ENCODE measurements at regions not wholly inside any gene's neighbourhood (a gene's known extent, or its start where the extent isn't known, plus 50 kb on each side); places are given as distances from the start of the nearest gene placed in this dataset.

DNA sequence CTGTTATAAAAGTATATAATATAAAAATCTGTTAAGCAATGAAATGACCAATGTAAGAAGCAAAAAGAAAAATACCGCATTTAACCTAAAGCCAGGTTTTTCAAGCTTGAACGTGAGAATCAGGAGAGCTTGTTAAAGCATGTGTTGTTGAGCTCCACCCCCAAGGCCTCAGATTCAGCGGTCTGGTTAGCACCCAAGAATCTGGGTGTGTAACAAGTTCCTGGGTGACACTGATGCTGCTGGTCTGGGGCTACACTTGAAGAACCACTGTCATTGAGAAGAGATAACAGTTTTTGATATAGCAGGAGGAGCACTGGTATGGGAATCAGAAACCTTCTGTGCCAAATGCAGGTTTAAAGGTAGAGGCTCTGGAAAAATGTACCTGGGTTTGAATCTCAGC is 154.0 kb downstream of the ID4 start:
- WGBS (ENCODE audit: insufficient coverage): 83% methylated on average over 2 of the region's 3 CpGs
- H3K4me2 ChIP-seq (replicated peaks; ENCODE audit: extremely low read depth, low read length, poor library complexity, severe bottlenecking): no peak overlapping the region
- no peaks in the 10 kb centered on the region for H3K36me3 ChIP-seq (replicated peaks in 1 of 2; ENCODE audit: control insufficient read depth in 1 of 2, insufficient read depth in 2 of 2, low read length in 2 of 2)
- H3K27ac ChIP-seq (ENCODE audit: low read depth in 1 of 2, low read length in 2 of 2): no peak overlapping the region
- no peak overlapping the region for H3K9ac ChIP-seq (ENCODE audit: insufficient read depth, low read length, poor library complexity, severe bottlenecking)
- no peaks in the 10 kb centered on the region for H3K36me3 Mint-ChIP-seq
- intact Hi-C loops (cut with micrococcal nuclease): no loop called here
- no peaks in the 10 kb centered on the region for H3K27me3 ChIP-seq (ENCODE audit: control insufficient read depth in 2 of 2, insufficient read depth in 2 of 2, low read length in 2 of 2)
- no peaks in the 10 kb centered on the region for H3K4me1 Mint-ChIP-seq
- no peak for DNase-seq
- H3K27me3 Mint-ChIP-seq (ENCODE audit: low read depth in 3 of 3): peaks cover 0 to 2% (median 0%) of the 10 kb centered on the region in 3 donors
- H3K4me3 ChIP-seq (replicated peaks in 1 of 3; ENCODE audit: low read depth in 2 of 3, low read length in 3 of 3): no peak overlapping the region
- no peak overlapping the region for H3K27ac Mint-ChIP-seq
- H2AFZ ChIP-seq (ENCODE audit: insufficient read depth, low read depth, low read length, poor library complexity, severe bottlenecking): no peak overlapping the region
- no peak overlapping the region for H3K4me3 Mint-ChIP-seq
- TF ChIP-seq, protein P1, sequence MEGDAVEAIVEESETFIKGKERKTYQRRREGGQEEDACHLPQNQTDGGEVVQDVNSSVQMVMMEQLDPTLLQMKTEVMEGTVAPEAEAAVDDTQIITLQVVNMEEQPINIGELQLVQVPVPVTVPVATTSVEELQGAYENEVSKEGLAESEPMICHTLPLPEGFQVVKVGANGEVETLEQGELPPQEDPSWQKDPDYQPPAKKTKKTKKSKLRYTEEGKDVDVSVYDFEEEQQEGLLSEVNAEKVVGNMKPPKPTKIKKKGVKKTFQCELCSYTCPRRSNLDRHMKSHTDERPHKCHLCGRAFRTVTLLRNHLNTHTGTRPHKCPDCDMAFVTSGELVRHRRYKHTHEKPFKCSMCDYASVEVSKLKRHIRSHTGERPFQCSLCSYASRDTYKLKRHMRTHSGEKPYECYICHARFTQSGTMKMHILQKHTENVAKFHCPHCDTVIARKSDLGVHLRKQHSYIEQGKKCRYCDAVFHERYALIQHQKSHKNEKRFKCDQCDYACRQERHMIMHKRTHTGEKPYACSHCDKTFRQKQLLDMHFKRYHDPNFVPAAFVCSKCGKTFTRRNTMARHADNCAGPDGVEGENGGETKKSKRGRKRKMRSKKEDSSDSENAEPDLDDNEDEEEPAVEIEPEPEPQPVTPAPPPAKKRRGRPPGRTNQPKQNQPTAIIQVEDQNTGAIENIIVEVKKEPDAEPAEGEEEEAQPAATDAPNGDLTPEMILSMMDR (IDR thresholded peaks at IDR 0.05): no peak
- H3K79me2 ChIP-seq (ENCODE audit: insufficient read depth, low read length): no peaks in the 10 kb centered on the region
- peaks cover 0 to 3% (median 0%) of the 10 kb centered on the region in 7 donors for H3K9me3 Mint-ChIP-seq
- H3K4me1 ChIP-seq (ENCODE audit: control insufficient read depth in 1 of 2, insufficient read depth in 2 of 2, low read length in 2 of 2): no peaks in the 10 kb centered on the region
- H4K20me1 ChIP-seq (ENCODE audit: insufficient read depth, low read length): no peaks in the 10 kb centered on the region
- no peaks in the 10 kb centered on the region for H3K9me3 ChIP-seq (replicated peaks in 1 of 2; ENCODE audit: control insufficient read depth in 1 of 2, insufficient read depth in 1 of 2, low read length in 2 of 2)

DNA sequence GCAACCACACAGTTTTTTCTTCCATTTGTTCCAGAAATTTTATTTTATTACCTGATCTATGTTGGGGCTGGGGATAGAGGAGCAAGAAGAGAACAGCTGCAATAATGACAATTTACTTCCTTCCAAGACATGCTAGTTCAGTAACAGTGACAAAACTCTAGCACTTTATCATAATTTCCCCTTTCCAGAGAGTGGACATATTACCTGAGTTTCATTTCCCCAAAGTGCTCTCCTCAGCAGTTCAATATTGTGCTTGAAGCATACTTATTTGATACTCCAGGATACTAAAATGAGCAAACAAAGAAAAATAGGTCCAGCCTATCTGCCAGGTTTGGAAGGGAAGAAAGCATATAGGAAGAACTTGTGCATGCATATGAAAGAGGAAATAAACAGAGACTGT is 157.7 kb downstream of the ID4 start:
- intact Hi-C loops (cut with micrococcal nuclease): no loop called here
- Mint-ChIP-seq H3K4me3 (no peak overlapping the region), H3K9me3 (peaks cover 5 to 14% (median 9%) of the 10 kb centered on the region in 7 donors), H3K27me3 (ENCODE audit: low read depth in 3 of 3) (peaks cover 2 to 3% (median 3%) of the 10 kb centered on the region in 3 donors), H3K4me1 (no peaks in the 10 kb centered on the region), H3K27ac (no peak overlapping the region), H3K36me3 (no peaks in the 10 kb centered on the region)
- Histone ChIP-seq H3K9ac (ENCODE audit: insufficient read depth, low read length, poor library complexity, severe bottlenecking) (no peak overlapping the region), H3K9me3 (replicated peaks in 1 of 2; ENCODE audit: control insufficient read depth in 1 of 2, insufficient read depth in 1 of 2, low read length in 2 of 2) (peaks cover 4 to 6% of the 10 kb centered on the region in 2 donors), H3K27me3 (ENCODE audit: control insufficient read depth in 2 of 2, insufficient read depth in 2 of 2, low read length in 2 of 2) (no peaks in the 10 kb centered on the region), H3K4me2 (replicated peaks; ENCODE audit: extremely low read depth, low read length, poor library complexity, severe bottlenecking) (no peak overlapping the region), H3K4me1 (ENCODE audit: control insufficient read depth in 1 of 2, insufficient read depth in 2 of 2, low read length in 2 of 2) (no peaks in the 10 kb centered on the region), H4K20me1 (ENCODE audit: insufficient read depth, low read length) (no peaks in the 10 kb centered on the region), H3K4me3 (replicated peaks in 1 of 3; ENCODE audit: low read depth in 2 of 3, low read length in 3 of 3) (no peak overlapping the region), H3K79me2 (ENCODE audit: insufficient read depth, low read length) (no peaks in the 10 kb centered on the region), H3K27ac (ENCODE audit: low read depth in 1 of 2, low read length in 2 of 2) (no peak overlapping the region), H2AFZ (ENCODE audit: insufficient read depth, low read depth, low read length, poor library complexity, severe bottlenecking) (no peak overlapping the region), H3K36me3 (replicated peaks in 1 of 2; ENCODE audit: control insufficient read depth in 1 of 2, insufficient read depth in 2 of 2, low read length in 2 of 2) (no peaks in the 10 kb centered on the region)
- no peak for DNase-seq
- TF ChIP-seq, protein P1 (IDR thresholded peaks at IDR 0.05): no peak

Data from CD14-positive monocyte (primary cell).